ENCODE measurements at regions not wholly inside any gene's neighbourhood (a gene's known extent, or its start where the extent isn't known, plus 50 kb on each side); places are given as distances from the start of the nearest gene placed in this dataset.

DNA sequence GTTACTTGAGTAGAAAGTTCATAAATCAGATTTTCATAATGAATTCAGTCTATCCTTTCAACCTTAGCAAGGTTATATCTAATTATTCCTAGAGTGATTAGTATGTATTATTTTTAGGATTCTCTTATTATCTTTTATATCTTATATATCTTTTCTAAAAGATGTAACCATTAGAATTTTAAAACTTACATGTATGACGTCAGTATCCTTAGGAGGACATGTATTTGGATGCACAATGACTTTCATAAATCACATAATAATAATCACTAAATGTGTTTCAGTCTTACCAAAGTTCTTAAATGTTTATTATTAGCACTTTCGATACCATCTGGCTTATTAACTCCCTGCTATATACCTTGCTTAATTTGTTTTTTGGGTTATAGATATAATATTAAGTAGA lies 1400.5 kb upstream of the IGFBP7 start:
- TF ChIP-seq, protein P1, sequence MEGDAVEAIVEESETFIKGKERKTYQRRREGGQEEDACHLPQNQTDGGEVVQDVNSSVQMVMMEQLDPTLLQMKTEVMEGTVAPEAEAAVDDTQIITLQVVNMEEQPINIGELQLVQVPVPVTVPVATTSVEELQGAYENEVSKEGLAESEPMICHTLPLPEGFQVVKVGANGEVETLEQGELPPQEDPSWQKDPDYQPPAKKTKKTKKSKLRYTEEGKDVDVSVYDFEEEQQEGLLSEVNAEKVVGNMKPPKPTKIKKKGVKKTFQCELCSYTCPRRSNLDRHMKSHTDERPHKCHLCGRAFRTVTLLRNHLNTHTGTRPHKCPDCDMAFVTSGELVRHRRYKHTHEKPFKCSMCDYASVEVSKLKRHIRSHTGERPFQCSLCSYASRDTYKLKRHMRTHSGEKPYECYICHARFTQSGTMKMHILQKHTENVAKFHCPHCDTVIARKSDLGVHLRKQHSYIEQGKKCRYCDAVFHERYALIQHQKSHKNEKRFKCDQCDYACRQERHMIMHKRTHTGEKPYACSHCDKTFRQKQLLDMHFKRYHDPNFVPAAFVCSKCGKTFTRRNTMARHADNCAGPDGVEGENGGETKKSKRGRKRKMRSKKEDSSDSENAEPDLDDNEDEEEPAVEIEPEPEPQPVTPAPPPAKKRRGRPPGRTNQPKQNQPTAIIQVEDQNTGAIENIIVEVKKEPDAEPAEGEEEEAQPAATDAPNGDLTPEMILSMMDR (IDR thresholded peaks at IDR 0.05; ENCODE audit: low read depth, low read length) = no peak
- no peak for DNase-seq (ENCODE audit: low read depth in 2 of 2)
- H3K4me3 ChIP-seq (replicated peaks in 1 of 2; ENCODE audit: low read depth in 2 of 2, low read length in 2 of 2) = no peak overlapping the region

DNA sequence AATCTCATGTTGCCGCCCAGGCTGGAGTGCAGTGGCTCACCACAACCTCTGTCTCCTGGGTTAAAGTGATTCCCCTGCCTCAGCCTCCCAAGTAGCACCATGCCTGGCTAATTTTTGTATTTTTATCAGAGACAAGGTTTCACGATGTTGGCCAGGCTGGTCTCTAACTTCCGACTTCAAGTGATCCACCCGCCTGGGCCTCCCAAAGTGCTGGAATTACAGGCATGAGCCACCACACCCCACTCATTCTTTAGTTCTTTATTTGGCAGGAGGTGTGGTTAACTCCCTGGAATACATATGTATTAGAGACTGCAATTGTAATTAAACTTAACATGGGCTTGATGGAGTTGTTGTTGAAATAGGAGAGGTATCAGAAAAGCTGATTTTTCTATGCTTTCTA lies 1396.9 kb upstream of the IGFBP7 start:
- DNase-seq (ENCODE audit: low read depth in 2 of 2) = no peak
- no peak overlapping the region for H3K4me3 ChIP-seq (replicated peaks in 1 of 2; ENCODE audit: low read depth in 2 of 2, low read length in 2 of 2)
- TF ChIP-seq, protein P1 (IDR thresholded peaks at IDR 0.05; ENCODE audit: low read depth, low read length) = no peak

DNA sequence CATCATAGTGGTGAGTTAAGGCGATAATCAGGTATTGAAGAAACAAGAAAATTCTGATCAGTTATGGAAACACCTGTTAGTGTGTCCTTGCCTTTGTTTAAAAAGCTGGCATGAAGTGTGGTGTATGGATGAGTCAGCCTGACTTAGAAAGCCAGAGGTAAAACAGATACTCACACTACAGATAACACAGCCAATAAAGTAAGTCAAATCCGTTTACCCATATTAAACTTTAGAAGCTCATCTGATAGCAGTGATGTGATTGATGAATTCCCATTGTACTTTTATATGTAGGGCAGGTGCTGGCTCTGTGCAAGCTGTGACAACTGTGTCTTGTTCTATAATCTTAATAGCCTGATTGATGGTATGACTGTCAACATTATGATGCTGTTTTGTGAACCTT lies 1392.7 kb upstream of the IGFBP7 start:
- H3K4me3 ChIP-seq (replicated peaks in 1 of 2; ENCODE audit: low read depth in 2 of 2, low read length in 2 of 2) = no peak overlapping the region
- no peak for DNase-seq (ENCODE audit: low read depth in 2 of 2)
- TF ChIP-seq, protein P1 (IDR thresholded peaks at IDR 0.05; ENCODE audit: low read depth, low read length) = no peak

DNA sequence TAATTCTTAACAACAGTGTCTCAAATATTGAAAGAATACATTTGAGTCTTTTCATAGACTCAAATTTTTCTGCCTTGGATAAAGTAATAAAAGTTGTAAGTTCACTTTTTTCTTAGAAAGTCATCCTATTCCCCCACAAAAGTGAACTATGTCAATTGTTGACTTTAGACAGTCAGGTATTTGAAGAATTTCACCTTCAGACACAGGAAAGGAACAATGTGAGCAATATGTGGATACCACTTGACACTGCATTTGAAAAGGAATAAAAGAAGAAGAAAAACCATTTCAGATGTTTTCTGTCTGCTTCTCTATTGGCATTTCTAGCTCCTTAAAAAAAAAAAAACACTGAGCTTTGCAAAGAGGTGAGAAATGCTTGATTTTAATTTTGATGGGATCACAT lies 1389.0 kb upstream of the IGFBP7 start:
- DNase-seq (ENCODE audit: low read depth in 2 of 2) = no peak
- TF ChIP-seq, protein P1 (IDR thresholded peaks at IDR 0.05; ENCODE audit: low read depth, low read length) = no peak
- H3K4me3 ChIP-seq (replicated peaks in 1 of 2; ENCODE audit: low read depth in 2 of 2, low read length in 2 of 2) = no peak overlapping the region

DNA sequence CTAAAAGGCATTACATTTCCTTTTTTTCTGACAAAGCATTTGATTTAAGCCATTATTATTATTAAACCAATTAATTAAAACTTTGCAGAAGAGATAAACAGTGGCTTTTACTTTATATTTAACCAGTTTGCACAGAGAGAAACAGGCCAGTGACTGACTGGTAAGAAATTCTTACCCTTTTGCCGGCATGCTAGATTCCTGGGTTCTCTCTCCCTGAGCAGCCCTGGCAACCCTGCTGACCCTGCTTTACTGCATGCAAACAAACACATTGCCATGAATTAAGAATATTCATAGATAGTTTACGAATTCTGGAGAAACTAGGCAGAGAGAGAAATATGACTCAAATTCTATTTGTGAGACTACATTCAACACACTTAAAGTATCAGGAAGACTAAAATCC lies 1381.4 kb upstream of the IGFBP7 start:
- no peak for DNase-seq (ENCODE audit: low read depth in 2 of 2)
- no peak overlapping the region for H3K4me3 ChIP-seq (replicated peaks in 1 of 2; ENCODE audit: low read depth in 2 of 2, low read length in 2 of 2)
- TF ChIP-seq, protein P1 (IDR thresholded peaks at IDR 0.05; ENCODE audit: low read depth, low read length) = no peak

DNA sequence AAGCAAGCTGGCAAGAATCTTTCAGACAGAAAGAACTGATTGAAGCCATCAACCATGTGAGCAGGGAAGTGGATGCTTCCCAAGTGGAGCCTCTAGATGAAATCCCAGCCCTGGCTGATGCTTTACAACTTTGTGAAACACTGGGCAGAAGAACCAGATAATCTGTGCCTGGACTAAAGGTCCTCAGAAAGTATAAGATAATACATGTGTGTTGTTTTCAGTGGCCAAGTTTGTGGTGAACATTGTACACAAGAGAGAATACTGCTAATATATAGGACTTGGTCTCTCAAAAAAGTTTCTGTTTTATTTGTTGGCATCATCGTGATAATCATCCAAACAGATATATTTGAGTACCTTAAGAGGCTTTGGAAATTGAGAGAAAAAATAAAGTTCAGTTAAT lies 1367.8 kb upstream of the IGFBP7 start:
- H3K4me3 ChIP-seq (replicated peaks in 1 of 2; ENCODE audit: low read depth in 2 of 2, low read length in 2 of 2) = no peak overlapping the region
- TF ChIP-seq, protein P1 (IDR thresholded peaks at IDR 0.05; ENCODE audit: low read depth, low read length) = no peak
- no peak for DNase-seq (ENCODE audit: low read depth in 2 of 2)

DNA sequence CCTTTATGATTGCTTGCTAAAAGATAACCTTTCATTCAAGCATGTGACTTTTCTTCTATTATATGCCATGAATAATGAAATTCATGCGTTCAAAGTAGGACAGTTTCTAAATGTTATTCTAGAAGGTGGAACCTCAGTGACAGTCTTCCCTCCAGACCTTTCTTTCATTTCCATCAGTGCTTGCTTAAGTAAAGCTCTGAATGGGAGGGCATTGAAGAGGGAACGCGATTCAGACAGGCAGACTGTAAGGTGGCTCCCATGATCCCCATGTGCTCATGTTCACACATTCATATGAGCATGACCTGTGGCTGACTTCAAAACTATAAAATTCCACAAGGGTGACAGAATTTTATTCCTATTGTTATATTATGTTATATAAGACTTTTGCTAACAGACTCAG lies 1367.3 kb upstream of the IGFBP7 start:
- H3K4me3 ChIP-seq (replicated peaks in 1 of 2; ENCODE audit: low read depth in 2 of 2, low read length in 2 of 2) = no peak overlapping the region
- TF ChIP-seq, protein P1 (IDR thresholded peaks at IDR 0.05; ENCODE audit: low read depth, low read length) = no peak
- DNase-seq (ENCODE audit: low read depth in 2 of 2) = no peak

Data from cardiac fibroblast (primary cell).